HG03460 (cell line): ENCODE measurements at regions not wholly inside any gene's neighbourhood (a gene's known extent, or its start where the extent isn't known, plus 50 kb on each side); places are given as distances from the start of the nearest gene placed in this dataset.
"Not testable (repeated sequence)": the region's sequence is repeated elsewhere in the genome, so short reads cannot be mapped to it uniquely, and the experiment has no call there.

Experiments used
- ATAC-seq: cut with Tn5 transposase; IDR thresholded peaks from one replicate; pipeline ENCODE4 v1.9.1; 2021; ENCODE audit not compliant: unreplicated experiment

DNA sequence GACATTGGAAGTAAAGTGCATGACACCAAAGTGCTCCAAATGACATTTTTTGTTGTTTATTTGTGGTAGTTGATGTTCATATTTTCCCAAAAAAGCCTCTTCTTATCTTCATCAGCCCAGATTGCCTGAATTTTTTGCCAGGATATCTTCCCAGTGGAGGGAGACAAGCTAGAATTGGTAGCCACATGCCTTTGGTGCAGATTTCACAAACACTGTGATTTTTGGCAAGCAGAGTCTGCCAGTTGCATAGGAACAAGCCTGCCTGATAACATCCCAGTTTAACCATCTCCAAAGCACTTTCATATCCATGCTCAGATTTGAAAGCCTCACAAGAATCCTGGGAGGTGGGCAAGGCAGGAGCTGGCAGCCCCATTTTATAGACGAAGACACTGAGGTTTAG, 102.3 kb upstream of the SYT13 start:
- ATAC-seq: no peak

DNA sequence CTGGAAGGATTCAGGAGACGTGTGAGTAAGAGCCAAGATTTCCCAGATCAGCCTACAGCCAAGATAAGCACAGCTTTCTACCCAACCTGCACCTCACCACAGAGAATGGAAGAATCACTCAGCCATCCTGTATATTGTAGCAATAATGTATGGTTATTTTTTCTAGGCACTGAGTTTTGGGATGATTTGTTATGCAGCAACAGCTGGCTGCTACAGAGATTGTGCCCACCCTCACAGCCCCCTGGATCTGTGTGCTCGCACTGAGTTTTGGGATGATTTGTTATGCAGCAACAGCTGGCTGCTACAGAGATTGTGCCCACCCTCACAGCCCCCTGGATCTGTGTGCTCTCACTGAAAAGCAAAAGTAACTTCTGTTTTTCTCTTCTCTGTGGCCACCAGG, 101.7 kb upstream of the SYT13 start:
- ATAC-seq: not testable (repeated sequence)

DNA sequence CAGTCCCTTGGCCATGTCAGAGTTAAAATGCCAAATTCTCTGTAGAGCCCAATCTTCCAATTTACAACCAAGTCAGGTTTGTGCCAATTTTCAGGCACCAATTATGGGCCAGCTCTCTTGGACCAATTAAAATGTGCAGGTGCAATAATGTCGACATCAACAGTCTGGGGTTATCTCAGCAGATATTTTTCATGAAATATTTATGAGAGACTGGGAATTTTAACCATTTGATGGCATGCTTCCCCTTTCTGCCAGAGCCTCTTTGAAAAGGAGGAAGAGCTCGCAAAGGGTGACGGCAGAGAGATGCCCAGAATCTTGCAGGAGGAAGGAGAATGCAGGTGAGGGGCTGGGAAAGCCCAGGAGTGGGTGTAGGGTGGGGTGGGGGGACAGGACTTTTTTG, 100.8 kb upstream of the SYT13 start:
- ATAC-seq: no peak

DNA sequence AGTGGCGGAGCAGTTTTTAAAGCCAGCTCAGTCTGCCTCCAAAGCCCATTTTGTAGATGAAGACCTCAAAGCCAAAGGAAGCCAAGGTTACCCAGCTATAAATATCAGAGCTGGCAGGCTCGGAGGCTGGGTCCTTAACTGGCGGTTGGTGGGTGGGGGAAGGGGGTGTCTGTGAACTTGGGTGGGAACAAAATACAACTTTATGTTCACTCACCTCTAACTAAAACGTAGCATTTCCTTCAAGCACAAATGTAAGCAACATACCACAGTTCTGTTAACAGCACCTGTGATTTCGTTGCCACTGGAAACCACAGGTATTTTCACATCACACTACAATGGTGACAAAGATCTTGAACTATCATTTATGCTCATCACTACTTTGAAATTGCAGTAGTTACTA, 99.7 kb upstream of the SYT13 start:
- ATAC-seq: no peak

GRCh38 chr11:45385423-45385822, 99.3 kb upstream of the SYT13 start:
- no peak for ATAC-seq

DNA sequence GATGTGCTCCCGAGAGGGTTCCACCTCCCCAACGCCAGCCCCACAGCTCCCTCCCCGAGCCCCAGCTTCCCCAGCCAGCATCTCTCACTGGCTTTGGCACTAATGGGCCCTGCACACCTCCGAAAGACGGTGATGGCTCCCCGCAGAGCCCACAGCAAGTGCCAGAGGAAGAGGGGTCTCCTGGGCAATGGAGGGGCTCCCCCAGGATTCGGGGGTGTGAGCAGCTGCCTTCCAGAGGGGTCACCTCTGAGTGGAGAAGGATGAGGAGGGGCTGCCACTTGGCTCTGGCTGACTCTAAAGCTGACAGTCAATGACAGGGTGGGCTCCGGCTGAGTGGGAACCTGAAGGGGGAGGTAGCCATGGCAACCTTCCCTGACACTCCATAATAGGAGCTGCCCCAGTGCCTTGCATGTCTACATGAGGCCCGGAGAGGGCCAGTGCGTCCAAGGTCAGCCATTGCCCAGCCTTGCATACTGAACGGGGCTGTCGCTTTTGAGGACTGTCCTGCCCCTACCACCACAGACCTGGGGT, 98.6 kb upstream of the SYT13 start:
- ATAC-seq: no peak

GRCh38 chr11:45384016-45384415, 97.9 kb upstream of the SYT13 start:
- ATAC-seq: no peak

- no peak for ATAC-seq
Observed at GRCh38 chr11:45383224-45383623, 97.1 kb upstream of the SYT13 start.

GRCh38 chr11:45382133-45382878, 96.2 kb upstream of the SYT13 start:
- no peak for ATAC-seq

DNA sequence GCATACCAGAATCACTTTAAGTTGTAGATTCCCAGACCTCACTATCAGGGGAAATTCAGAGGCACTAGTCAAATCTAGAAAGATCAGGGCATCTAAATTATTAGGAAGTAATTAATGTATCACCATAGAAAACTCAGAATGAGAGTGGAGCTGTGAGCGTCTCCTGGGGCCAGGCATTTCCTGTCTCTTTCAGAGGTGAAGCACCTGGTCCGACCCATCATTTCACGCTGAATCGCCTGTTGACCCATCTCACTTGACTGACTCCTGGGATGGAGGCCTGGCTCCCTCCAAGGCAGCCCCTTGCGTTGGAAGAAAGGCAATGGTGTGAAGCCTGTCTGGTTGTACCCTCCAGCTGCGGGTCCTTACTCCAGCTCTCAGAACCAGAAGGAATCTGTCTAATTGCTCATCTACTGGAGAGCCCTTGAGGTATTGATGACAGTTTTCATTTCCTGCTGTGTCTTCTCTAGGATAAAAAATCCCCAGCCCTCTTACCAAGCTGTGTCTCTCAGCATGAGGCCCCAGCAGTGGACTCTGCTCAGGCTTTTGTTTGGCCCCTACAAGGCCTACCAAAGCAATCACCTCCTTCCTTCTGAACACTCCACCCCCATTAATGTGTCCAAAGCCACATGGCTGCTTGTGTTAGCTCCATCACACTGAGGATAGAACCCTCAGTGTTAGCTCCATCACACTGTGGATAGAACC, 93.2 kb upstream of the SYT13 start:
- ATAC-seq: no peak

- no peak for ATAC-seq
Observed at GRCh38 chr11:45378516-45378915, 92.4 kb upstream of the SYT13 start.

DNA sequence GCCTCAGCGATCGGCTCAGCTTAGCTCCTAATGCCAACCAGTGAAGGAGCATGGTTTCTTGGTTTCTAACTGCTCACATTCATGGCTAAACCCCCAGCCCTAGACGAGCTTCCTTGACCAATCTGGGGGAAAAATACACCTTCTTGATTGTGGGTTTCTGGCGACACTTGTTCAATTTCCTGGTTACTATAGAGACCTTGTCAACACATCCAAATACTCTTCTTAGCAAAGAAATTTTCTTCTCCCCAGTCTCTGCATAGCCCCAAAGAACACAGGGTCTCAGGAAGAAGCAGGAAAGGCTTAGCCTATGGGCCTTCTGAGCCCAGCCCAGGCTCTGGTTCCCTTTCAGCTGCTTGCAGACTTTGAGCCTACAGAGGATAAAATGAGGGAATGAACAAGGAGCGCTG, 88.5 kb upstream of the SYT13 start:
- ATAC-seq: no peak

DNA sequence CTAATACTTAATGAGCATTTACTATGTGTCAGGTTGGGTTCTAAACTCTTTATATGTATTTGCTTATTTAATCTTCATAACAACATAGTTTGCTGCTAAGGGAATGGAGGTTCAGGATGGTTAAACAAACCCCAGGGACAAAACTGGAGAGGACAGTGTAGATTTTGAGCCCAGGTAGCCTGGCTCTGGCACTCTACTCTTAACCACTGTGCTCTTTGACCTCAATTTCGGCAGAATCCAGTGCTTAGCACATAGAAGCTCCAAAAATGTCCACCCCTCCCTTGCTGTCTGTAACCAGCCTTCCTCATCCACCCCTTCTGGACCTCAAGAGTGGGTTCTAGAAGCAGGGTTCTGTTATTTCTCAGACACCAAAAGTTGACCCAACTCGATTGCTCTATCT, 88.0 kb upstream of the SYT13 start:
- ATAC-seq: no peak

DNA sequence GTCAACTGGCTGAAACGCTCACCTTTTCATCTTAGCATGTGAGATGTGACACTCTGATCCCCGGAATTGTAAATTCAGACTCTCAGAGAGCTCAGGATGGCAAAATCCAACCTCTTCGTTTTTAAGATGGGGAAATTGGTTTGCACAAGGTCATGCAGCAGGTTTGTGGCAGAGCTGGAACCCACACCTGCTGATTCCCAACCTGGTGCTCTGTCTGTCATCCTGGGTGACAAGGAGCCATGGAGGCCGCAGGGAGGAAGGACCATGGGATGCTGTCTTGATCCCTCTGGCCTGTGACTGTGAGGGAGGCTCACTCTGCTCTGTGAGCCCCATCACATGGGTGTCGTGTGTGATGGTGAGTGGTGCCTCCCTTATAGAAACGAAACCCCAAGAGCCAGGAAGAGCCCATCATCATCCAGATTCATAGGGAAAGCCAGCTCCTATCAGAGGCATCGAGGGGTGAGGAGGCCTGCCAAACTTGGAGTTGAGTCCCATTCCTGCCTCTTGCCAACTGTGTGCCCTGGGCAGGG, 87.4 kb upstream of the SYT13 start:
- ATAC-seq: no peak

- not testable (repeated sequence) for ATAC-seq
Observed at GRCh38 chr11:45372414-45372813, 86.3 kb upstream of the SYT13 start.

DNA sequence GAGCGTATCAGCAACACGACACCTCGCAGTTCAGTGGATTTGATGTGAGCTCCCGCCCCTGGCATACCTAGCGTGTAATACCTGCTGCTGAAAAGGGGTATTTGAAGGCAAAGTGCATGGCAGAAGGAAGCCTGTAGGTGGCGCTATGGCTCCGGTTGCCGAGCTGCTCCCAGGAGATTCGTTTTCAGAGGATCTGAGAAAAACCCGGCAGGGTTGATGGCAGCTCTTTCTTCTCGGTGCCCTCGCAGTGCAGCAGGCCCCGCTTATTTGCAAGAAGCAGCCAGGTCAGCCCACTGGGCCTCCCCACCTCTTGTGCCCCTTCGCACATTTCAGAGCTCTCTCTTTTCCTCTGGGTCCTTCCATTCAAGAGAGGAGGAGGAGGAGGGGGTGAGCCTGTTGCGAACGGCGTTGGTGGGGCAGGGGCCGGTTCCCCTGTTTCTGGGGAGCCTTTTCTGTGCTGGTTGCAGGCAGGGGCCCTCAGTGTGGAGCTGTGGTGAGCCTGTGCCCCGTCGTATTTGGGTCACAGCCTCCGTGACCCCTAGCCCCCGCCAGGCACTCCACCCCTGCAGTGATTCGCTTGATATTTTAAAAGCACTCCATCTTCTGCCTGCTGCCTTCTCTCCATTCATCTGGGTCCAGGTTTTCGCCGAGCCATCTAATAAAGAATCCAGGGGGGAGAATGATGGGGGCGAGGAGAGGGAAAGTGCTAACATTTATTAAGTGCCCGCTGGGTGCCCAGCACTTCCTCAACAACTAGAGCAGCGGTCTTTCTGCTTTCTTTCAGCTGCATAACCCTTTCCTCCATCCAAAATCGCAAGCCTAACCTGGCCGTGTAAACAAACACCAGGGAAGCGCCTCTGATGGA, 85.3 kb upstream of the SYT13 start:
- ATAC-seq: no peak

DNA sequence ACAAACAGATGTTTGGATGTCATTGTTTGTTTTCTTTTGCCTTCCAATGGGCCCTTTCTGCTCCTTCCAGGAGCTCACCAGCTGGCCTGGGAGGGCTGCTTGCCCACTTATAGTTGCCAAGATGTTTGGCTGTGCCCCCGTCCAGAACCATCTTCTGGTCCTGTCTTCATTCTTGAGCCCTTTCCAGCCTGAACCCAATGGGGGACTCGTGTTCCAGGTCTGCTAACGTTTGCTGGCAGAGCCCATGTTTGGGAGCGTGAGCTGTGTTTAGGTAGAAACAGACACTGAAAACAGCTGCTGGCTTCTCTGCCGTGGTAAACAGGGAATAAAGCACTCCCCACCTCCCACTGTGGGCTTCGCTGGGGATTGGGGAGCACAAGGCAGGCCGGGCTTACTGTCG, 83.2 kb upstream of the SYT13 start:
- no peak for ATAC-seq

GRCh38 chr11:45368697-45369096, 82.6 kb upstream of the SYT13 start:
- no peak for ATAC-seq

DNA sequence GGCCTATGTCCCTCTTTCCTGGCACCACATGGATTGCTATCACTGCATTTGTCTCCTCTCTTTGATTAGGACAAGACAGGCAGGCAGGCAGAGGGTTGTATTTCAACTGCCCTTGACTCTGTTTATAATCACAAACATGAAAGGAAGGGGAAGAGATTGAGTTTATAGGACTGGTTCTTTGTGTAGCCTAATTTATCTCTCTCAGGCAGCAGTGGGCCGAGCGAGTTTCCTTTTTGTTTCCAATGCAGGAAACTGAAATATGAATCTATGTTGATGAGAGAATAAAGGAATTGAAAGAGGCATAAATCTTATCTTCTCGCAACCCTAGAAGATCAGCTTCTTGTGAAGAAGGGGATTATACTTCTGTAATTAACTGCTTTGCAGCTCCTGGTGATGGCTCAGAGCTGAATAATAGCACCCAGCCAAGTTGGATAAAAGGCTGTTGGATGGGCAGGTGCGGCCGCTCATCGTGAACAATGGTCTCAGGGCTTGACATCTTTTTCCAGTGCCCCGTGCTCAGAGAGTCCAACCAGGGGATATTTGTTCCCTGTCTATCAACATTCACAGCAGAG, 80.6 kb upstream of the SYT13 start:
- no peak for ATAC-seq

- no peak for ATAC-seq
Observed at GRCh38 chr11:45365961-45366618, 79.9 kb upstream of the SYT13 start.
